Activated CD4-positive, alpha-beta T cell treated with anti-CD3 and anti-CD28 coated beads, Interleukin-2, Interleukin-6, amounts not matched to agents 100 ng/mL and 50 ng/mL, durations not matched to agents 16 hours and 8 hours (primary cell): ENCODE measurements at regions not wholly inside any gene's neighbourhood (a gene's known extent, or its start where the extent isn't known, plus 50 kb on each side); places are given as distances from the start of the nearest gene placed in this dataset.

ENCODE experiments used
- DNase-seq: peaks from one replicate; pipeline ENCODE4 v3.0.0-alpha.2; 2020

GRCh38 chr16:52634104-52634503, 87.2 kb upstream of the TOX3 start:
- no peak for DNase-seq

DNA sequence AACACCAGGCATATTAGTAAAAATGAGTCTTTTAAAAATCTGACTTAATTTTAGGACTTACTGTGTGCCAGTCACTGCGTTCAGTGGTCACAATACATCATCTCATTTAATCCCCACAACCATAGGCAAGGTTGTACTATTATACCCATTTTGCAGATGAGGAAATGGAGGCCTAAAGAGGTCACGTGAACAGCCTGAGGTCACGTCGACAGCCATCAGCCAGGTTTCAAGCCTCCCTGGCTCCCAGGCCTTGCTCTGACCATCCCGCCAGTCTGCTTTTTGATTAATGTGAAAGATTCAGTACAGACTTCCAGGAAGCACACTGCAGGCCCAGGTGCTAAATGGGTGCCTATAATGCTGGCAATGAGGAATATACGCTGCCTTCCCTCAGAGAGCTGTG, 86.3 kb upstream of the TOX3 start:
- DNase-seq = no peak

DNA sequence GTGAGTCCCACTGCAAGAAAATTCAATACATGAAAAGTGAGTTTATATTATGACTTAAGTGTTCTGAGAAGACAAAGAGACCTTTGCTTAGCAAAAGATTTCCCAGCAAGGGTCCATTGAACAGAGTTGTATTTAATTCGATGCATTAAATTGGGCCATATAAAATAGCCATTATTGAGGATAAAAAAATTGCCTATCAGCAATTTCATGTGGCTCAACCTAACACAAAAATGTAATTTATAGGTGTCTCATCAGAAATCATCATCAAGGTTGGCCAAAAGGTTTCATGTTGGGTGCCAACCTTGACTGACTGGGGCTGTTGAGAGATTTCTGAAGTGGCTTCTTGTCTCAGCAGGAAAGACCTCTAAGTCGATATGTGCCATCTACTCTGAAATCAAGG, 84.8 kb upstream of the TOX3 start:
- DNase-seq = no peak

- no peak for DNase-seq
These were observed 83.8 kb upstream of the TOX3 start for GRCh38 chr16:52630711-52631110.

- no peak for DNase-seq
These were observed 82.4 kb upstream of the TOX3 start for GRCh38 chr16:52629296-52629695.

DNA sequence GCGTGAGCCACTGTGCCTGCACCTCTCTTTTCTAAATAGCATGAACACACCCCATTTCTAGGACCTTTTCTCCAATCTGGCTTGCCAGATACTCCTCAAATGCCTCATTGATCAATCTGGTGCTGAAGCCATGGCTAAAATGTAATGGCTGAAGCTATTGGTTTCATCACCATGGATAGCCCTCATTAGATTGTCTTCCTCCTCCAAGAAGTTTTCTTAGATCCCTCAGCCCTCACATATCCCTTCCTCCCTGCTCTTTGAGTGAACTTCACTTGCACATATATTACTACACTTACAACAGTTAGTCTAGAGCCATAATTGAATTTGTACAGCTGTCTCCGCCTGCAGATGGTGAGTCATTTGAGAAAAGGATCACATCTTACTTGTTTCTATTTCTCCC, 77.9 kb upstream of the TOX3 start:
- DNase-seq = no peak

DNA sequence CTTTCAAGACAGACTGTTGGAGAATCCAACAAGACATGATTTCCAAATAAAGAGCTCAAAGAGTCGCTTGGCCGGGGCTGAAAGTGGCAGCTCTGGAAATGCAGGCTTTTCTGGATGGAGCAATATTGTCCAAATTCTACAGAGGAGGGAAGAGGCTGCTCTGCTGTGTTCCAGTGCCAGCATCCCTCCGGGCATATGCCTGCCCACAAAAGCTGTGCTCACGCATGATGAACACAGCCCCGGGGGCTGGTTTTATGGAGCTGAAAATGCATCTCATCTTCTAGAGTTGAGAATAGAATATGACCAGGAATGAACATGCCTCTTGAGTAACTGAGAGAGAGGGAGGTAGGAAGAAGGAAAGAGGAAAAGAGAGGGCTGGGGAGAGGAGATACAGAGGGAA, 74.7 kb upstream of the TOX3 start:
- DNase-seq = no peak

DNA sequence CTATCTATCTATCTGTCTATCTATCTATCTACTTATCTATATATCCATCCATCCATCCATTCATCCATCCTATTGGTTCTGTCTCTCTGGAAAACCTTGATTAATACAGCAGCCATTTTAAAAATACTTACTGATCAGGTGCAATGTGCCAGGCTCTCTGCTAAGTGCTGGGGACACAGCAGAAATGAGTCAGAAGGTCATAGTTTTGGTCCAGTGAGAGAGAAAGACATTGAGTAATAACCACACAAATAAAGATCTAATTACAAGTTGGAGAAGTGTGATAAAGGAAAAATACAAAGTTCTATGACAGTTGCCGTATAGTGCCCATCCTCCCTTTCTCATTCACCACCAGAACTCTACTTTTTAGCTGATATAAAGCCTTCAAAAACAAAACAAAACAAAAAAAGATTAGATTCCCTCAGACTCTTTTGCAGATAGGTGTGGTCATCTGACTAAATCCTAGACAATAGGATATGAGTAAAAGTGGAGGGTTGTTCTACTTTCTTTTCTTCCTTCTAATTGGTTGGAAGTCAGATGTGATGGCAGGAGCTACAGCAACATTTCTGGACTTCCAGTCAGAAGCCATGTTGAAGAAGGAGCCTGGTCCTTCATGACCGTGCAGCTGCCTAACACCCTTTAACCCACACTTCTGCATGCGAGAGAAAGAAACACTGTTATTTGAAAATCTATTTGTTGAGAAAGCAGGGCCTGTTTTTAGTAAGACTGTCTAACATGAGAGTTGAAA, 72.0 kb upstream of the TOX3 start:
- no peak for DNase-seq

DNA sequence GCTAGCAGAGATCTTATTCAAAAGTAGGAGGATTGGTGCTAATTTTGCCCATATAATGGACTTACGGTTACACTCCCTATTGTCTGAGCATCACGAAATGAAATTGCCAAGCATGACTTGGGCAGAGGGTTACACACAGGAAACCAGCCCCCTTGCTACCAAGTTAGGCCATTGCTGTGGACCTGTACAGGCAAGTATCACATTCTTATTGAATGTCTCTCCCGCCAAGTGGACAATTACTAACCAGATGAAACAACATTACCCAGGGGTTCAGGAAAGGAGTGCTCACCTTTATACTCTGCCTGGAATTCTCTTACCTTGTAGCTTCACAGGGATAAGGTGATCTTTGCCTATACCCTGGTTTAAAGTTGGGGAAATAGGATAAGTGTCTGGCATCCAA, 70.6 kb upstream of the TOX3 start:
- no peak for DNase-seq

DNA sequence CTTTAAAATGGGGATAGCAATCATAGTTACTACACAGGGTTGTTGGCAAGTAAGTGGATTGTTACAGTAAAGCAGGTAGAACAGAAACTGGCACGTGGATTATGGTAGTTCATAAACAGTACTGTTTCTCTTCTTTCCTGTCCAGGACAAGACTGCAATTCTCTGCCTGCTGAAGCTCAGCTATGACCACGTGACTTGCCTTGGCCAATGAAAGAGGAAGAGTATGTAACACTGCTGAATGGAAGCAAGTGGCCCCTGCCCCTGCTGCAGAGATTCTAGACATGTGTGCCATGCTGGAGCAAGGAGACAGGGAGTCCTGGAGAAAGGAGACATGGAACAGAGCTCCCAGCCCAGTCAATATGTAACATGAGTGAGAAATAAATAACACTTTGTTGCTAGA, 66.6 kb upstream of the TOX3 start:
- no peak for DNase-seq

GRCh38 chr16:52611817-52612673, 65.1 kb upstream of the TOX3 start:
- no peak for DNase-seq

DNA sequence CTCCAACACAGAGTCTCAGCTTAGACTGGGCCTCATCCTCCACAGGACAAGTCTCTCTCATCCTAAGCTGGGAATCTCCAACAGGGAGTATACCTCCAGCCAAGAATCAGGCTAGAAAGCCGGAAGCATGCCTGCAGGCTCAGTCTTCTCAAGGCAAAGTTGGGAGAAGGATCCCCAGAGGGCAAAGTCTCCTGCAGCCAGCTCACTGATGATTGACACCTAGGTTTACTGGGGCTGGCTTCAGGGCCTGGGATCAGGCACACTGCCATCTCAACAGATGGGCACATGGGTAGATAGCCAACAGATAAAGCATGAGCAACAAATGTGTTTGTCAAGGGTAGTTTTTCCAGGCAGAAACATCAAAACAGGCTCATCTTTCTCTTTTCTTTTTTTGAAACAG, 56.1 kb upstream of the TOX3 start:
- no peak for DNase-seq

DNA sequence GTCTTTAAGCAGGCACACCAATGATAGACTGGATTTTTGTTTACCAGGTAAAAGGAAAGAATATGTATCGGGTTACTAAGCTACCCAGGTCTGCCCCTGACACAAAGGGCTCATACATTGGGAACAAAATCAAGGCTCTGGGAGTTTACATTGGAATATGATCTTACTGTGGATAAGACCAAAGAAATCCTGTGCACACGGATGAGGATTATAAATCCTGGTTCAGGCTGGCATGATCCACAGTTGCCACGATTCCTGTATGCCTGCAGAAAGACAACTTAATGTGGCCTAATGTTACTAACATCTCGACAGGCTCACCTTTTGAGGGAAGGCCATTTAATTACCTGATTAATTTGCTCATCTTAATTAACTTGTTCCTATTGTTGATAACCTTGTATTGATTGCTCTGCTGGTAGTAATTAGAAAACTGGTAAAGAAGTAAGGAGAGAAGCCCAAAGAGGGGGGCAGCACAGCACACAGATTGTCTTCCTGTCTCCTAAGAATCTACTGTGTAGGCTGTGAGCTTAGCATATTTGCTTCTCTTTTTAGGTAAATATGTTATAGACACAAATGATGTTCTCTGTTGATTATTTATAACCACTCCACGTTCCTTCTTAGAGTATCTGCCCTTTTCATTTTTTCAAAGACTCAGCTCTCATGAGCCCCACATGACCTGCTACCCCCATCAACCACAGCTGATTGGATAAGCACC, 51.0 kb upstream of the TOX3 start:
- no peak for DNase-seq

DNA sequence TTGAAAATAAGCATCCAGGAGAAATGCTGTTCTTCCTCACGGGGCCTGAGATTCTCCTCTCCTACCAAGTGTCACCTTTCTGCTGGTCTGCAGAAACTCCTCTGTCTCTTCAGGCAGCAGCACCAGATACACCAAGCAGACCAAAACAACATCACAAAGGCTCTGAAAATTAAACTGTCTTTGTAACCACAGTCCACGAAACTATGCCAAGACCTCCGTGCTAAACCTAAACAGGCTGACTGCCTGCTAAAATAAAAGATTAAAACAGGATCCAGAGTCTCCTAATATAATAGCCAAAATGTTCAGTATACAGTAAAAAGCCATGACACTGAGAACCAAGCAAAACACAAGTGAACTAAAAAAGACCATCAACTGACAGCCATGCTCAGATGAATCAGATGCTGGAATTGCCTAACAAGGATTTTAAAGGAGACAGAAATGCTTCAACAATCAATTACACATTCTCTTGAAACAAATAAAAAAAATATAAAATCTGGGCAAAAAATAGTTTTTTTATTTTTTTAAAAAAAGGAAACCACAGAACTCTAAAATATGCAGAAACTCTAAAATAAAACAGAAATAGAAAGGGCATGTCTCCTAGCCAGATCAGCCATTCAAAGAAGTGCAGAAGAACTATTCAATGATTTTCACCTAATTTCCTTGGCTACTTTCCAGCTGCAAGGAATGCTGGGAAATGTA, 50.3 kb upstream of the TOX3 start:
- DNase-seq = no peak
